H9 (cell line): ENCODE measurements at regions not wholly inside any gene's neighbourhood (a gene's known extent, or its start where the extent isn't known, plus 50 kb on each side); places are given as distances from the start of the nearest gene placed in this dataset.

Experiments used
- DNase-seq: peaks from one replicate; pipeline ENCODE4 v3.0.0-alpha.2; 2017
- H2AFZ ChIP-seq: one replicate; pipeline ENCODE4 v1.6.1; 2013; ENCODE audit warnings: mild to moderate bottlenecking, low read length, control low read depth, moderate library complexity
- H2AK5ac ChIP-seq: 2 replicates; pipeline ENCODE4 v1.6.1; 2013; ENCODE audit warnings: low read length, control low read depth, mixed read lengths; ENCODE audit not compliant: insufficient read length
- H2BK120ac ChIP-seq: one replicate; pipeline ENCODE4 v1.6.1; 2013; ENCODE audit warnings: low read depth, mild to moderate bottlenecking, low read length, control low read depth, inconsistent platforms; ENCODE audit not compliant: poor library complexity, severe bottlenecking
- H2BK12ac ChIP-seq: 2 replicates; pipeline ENCODE4 v1.6.1; 2013; ENCODE audit warnings: low read length, control low read depth, mixed read lengths, low read depth; ENCODE audit not compliant: insufficient read length
- H2BK15ac ChIP-seq: 2 replicates; pipeline ENCODE4 v1.6.1; 2013; ENCODE audit warnings: low read depth, low read length, control low read depth
- H2BK20ac ChIP-seq: one replicate; pipeline ENCODE4 v1.6.1; 2013; ENCODE audit warnings: low read depth, mild to moderate bottlenecking, low read length, control low read depth, inconsistent platforms; ENCODE audit not compliant: poor library complexity, severe bottlenecking
- H2BK5ac ChIP-seq: 2 replicates; pipeline ENCODE4 v1.6.1; 2013; ENCODE audit warnings: low read length, control low read depth, mixed read lengths; ENCODE audit not compliant: insufficient read length
- H3K14ac ChIP-seq: 2 replicates; pipeline ENCODE4 v1.6.1; 2013; ENCODE audit warnings: low read length, control low read depth; ENCODE audit not compliant: insufficient read depth
- H3K18ac ChIP-seq: 2 replicates; pipeline ENCODE4 v1.6.1; 2013; ENCODE audit warnings: low read depth, mild to moderate bottlenecking, mixed read lengths, low read length, control low read depth; ENCODE audit not compliant: insufficient read length
- H3K23ac ChIP-seq: 2 replicates; pipeline ENCODE4 v1.6.1; 2013; ENCODE audit warnings: low read length, control low read depth, mixed read lengths, low read depth; ENCODE audit not compliant: insufficient read length
- H3K23me2 ChIP-seq: 2 replicates; pipeline ENCODE4 v1.6.1; 2013; ENCODE audit warnings: low read depth, mild to moderate bottlenecking, mixed read lengths, low read length, control low read depth; ENCODE audit not compliant: insufficient read length, poor library complexity, severe bottlenecking
- H3K27ac ChIP-seq: 2 replicates; pipeline ENCODE4 v1.5.1; 2013; ENCODE audit warnings: low read length, control low read depth, mixed read lengths, low read depth; ENCODE audit not compliant: insufficient read length
- H3K27me3 ChIP-seq: 2 replicates; pipeline ENCODE4 v1.6.1; 2013; ENCODE audit warnings: low read length, control low read depth, inconsistent platforms; ENCODE audit not compliant: insufficient read depth
- H3K4ac ChIP-seq: 2 replicates; pipeline ENCODE4 v1.6.1; 2013; ENCODE audit warnings: low read depth, mild to moderate bottlenecking, control low read depth, inconsistent platforms, low read length, moderate library complexity
- H3K4me1 ChIP-seq: 2 replicates; pipeline ENCODE4 v1.6.1; 2013; ENCODE audit warnings: low read length, control low read depth, inconsistent platforms; ENCODE audit not compliant: insufficient read depth
- H3K4me2 ChIP-seq: 2 replicates; pipeline ENCODE4 v1.6.1; 2013; ENCODE audit warnings: low read length, control low read depth, mixed read lengths; ENCODE audit not compliant: insufficient read length, insufficient read depth
- H3K56ac ChIP-seq: 2 replicates; pipeline ENCODE4 v1.6.1; 2013; ENCODE audit warnings: low read depth, mild to moderate bottlenecking, mixed read lengths, low read length, control low read depth; ENCODE audit not compliant: insufficient read length
- H3K79me1 ChIP-seq: 2 replicates; pipeline ENCODE4 v1.6.1; 2013; ENCODE audit warnings: low read depth, mild to moderate bottlenecking, moderate library complexity, low read length, control low read depth, inconsistent platforms; ENCODE audit not compliant: insufficient read depth, poor library complexity, severe bottlenecking
- H3K79me2 ChIP-seq: 2 replicates; pipeline ENCODE4 v1.6.1; 2013; ENCODE audit warnings: low read length, control low read depth, inconsistent platforms; ENCODE audit not compliant: insufficient read depth
- H3K9ac ChIP-seq: 2 replicates; pipeline ENCODE4 v1.6.1; 2013; ENCODE audit warnings: low read length, control low read depth, mixed read lengths; ENCODE audit not compliant: insufficient read length; ENCODE audit errors: extremely low read depth
- H3K9me3 ChIP-seq: one replicate; pipeline ENCODE4 v1.6.1; 2013; ENCODE audit warnings: low read depth, low read length, inconsistent platforms; ENCODE audit not compliant: control insufficient read depth
- H3T11ph ChIP-seq: one replicate; pipeline ENCODE4 v1.6.1; 2013; ENCODE audit warnings: mild to moderate bottlenecking, low read length, control low read depth, inconsistent platforms
- H4K20me1 ChIP-seq: one replicate; pipeline ENCODE4 v1.6.1; 2013; ENCODE audit not compliant: control insufficient read depth, insufficient read length, insufficient read depth
- H4K5ac ChIP-seq: 2 replicates; pipeline ENCODE4 v1.6.1; 2013; ENCODE audit warnings: low read depth, mild to moderate bottlenecking, mixed read lengths, low read length, control low read depth; ENCODE audit not compliant: insufficient read length
- H4K8ac ChIP-seq: replicated peaks from 2 replicates; pipeline ENCODE4 v1.6.1; 2013; ENCODE audit warnings: low read length, control low read depth, mixed read lengths, low read depth; ENCODE audit not compliant: insufficient read length
- H4K91ac ChIP-seq: 2 replicates; pipeline ENCODE4 v1.6.1; 2013; ENCODE audit warnings: low read depth, mild to moderate bottlenecking, moderate library complexity, mixed read lengths, low read length, control low read depth; ENCODE audit not compliant: insufficient read length
- H3K27ac Mint-ChIP-seq, 3 experiments: 2 replicates in 2 of 3; 3 replicates in 1 of 3; pipeline ENCODE4 v1.8.0; 2020 to 2021; ENCODE audit warnings: mixed read lengths in 3 of 3, mild to moderate bottlenecking in 1 of 3, moderate library complexity in 1 of 3
- H3K27me3 Mint-ChIP-seq: 2 replicates; pipeline ENCODE4 v1.8.0; 2021; ENCODE audit warnings: low read depth, mild to moderate bottlenecking, moderate library complexity, mixed read lengths
- H3K36me3 Mint-ChIP-seq, 3 experiments: 2 replicates in 2 of 3; 3 replicates in 1 of 3; pipeline ENCODE4 v1.8.0; 2020 to 2021; ENCODE audit warnings: low read depth in 3 of 3, mixed read lengths in 3 of 3; ENCODE audit not compliant: insufficient read depth in 1 of 3
- H3K4me1 Mint-ChIP-seq, 2 experiments: 2 replicates each; pipeline ENCODE4 v1.8.0; 2020; ENCODE audit warnings: mixed read lengths in 2 of 2
- H3K4me3 Mint-ChIP-seq, 2 experiments: 2 replicates in 1 of 2; 3 replicates in 1 of 2; pipeline ENCODE4 v1.8.0; 2020 to 2021; ENCODE audit warnings: mild to moderate bottlenecking in 2 of 2, mixed read lengths in 2 of 2, moderate library complexity in 1 of 2
- H3K9me3 Mint-ChIP-seq, 2 experiments: 2 replicates in 1 of 2; 3 replicates in 1 of 2; pipeline ENCODE4 v1.8.0; 2020; ENCODE audit warnings: mild to moderate bottlenecking in 2 of 2, mixed read lengths in 2 of 2, moderate library complexity in 1 of 2
- WGBS: extraction: QIAGEN DNeasy Blood & Tissue Kit; methylation state at CpG from one replicate; pipeline ENCODE4 v1.1.7; 2013; ENCODE audit warnings: missing lambda C conversion rate, low lambda C conversion rate, mixed read lengths; ENCODE audit not compliant: insufficient read length; ENCODE audit errors: extremely low coverage; 5-methylcytosine and 5-hydroxymethylcytosine counted together
- TF ChIP-seq, protein P1 (sequence below): fragments of 200-600 bp; sonication (generic); conservative IDR thresholded peaks from 3 replicates; pipeline ENCODE4 v1.8.0; 2021; ENCODE audit warnings: antibody characterized with exemption, mild to moderate bottlenecking

DNA sequence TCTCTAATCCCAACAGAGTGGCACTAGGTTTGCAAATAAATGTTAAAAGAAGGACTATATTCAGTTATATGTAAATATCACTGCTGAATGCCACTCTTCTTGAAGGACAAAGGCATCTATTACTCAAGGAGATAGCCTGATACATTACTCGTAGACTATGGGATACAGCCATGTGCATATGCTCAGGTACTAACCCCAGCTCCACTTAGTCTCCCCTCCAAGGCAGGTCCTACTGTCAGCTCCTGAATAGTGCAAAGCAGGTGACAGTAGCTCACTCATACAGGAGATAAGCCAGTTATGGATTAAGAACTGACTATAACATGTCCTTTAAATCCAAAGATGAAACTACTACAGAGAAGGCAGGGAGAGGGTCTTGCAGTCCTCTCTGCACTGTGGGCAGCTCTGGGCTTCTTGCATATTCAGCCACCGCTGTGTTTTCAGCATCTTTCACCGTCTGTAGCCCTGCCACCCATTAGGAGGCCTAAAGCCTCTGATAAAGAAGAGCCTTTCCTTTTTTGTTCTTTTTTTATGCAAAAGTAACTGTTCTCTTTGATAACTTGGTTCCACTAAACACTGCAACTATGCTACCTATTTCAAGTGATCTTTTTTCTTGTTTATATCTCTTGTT lies 135.1 kb upstream of the EPB41L3 start:
- H2BK20ac ChIP-seq, result no peak overlapping the region
- no peak overlapping the region for H3K18ac ChIP-seq
- no peak overlapping the region for H4K8ac ChIP-seq
- no peaks in the 10 kb centered on the region for H3K9me3 ChIP-seq
- H3K27ac ChIP-seq, result no peak overlapping the region
- no peak overlapping the region for H3T11ph ChIP-seq
- DNase-seq, result no peak
- peaks cover 0 to 7% (median 0%) of the 10 kb centered on the region in 3 experiments; a peak in 1 of 7 replicates for H3K36me3 Mint-ChIP-seq
- H4K20me1 ChIP-seq, result no peaks in the 10 kb centered on the region
- peaks cover 3 to 13% of the 10 kb centered on the region in 2 experiments; a peak in 4 of 5 replicates for H3K9me3 Mint-ChIP-seq
- no peak overlapping the region for H4K91ac ChIP-seq
- no peaks in the 10 kb centered on the region for H3K79me2 ChIP-seq
- H3K27ac Mint-ChIP-seq, result no peak overlapping the region
- no peak overlapping the region for H2BK15ac ChIP-seq
- peaks cover 32 to 38% of the 10 kb centered on the region in 2 experiments for H3K4me1 Mint-ChIP-seq
- WGBS, result no CpG with 5 or more reads among the region's 3 CpGs
- no peaks in the 10 kb centered on the region for H3K23me2 ChIP-seq
- H3K56ac ChIP-seq, result no peak overlapping the region
- no peak overlapping the region for H3K4ac ChIP-seq
- no peak overlapping the region for H3K23ac ChIP-seq
- H2BK5ac ChIP-seq, result no peak overlapping the region
- peaks cover 14% of the 10 kb centered on the region; the same call in 1 of the 2 replicates for H3K4me1 ChIP-seq
- H2BK120ac ChIP-seq, result no peak overlapping the region
- no peak overlapping the region for H3K4me2 ChIP-seq
- H3K79me1 ChIP-seq, result no peaks in the 10 kb centered on the region
- no peak overlapping the region for H2BK12ac ChIP-seq
- peaks cover 15% of the 10 kb centered on the region for H3K27me3 Mint-ChIP-seq
- H4K5ac ChIP-seq, result no peak overlapping the region
- H3K4me3 Mint-ChIP-seq, result no peak overlapping the region
- no peak overlapping the region for H2AFZ ChIP-seq
- H2AK5ac ChIP-seq, result no peak overlapping the region
- H3K27me3 ChIP-seq, result no peaks in the 10 kb centered on the region
- H3K14ac ChIP-seq, result no peak overlapping the region
- H3K9ac ChIP-seq, result no peak overlapping the region
- TF ChIP-seq, protein P1, sequence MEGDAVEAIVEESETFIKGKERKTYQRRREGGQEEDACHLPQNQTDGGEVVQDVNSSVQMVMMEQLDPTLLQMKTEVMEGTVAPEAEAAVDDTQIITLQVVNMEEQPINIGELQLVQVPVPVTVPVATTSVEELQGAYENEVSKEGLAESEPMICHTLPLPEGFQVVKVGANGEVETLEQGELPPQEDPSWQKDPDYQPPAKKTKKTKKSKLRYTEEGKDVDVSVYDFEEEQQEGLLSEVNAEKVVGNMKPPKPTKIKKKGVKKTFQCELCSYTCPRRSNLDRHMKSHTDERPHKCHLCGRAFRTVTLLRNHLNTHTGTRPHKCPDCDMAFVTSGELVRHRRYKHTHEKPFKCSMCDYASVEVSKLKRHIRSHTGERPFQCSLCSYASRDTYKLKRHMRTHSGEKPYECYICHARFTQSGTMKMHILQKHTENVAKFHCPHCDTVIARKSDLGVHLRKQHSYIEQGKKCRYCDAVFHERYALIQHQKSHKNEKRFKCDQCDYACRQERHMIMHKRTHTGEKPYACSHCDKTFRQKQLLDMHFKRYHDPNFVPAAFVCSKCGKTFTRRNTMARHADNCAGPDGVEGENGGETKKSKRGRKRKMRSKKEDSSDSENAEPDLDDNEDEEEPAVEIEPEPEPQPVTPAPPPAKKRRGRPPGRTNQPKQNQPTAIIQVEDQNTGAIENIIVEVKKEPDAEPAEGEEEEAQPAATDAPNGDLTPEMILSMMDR, result no peak
